KMS-11 (cell line): ENCODE measurements at regions not wholly inside any gene's neighbourhood (a gene's known extent, or its start where the extent isn't known, plus 50 kb on each side); places are given as distances from the start of the nearest gene placed in this dataset.

Source experiments
- H2AFZ ChIP-seq: fragments of 200-600 bp; sonication (generic); 2 replicates; pipeline ENCODE4 v1.6.1; 2016; ENCODE audit warnings: antibody characterized with exemption, mixed run types, low read depth
- H3K27ac ChIP-seq: fragments of 200-600 bp; sonication (generic); 2 replicates; pipeline ENCODE4 v1.6.1; 2016; ENCODE audit warnings: mild to moderate bottlenecking, mixed run types
- H3K27me3 ChIP-seq: fragments of 200-600 bp; sonication (generic); 2 replicates; pipeline ENCODE4 v1.6.1; 2017; ENCODE audit warnings: mild to moderate bottlenecking, low read depth, mixed run types, moderate library complexity; ENCODE audit not compliant: insufficient read depth
- H3K36me3 ChIP-seq: fragments of 200-600 bp; sonication (generic); 2 replicates; pipeline ENCODE4 v1.6.1; 2017; ENCODE audit warnings: mild to moderate bottlenecking, mixed run types; ENCODE audit not compliant: insufficient read depth
- H3K4me1 ChIP-seq: fragments of 200-600 bp; sonication (generic); 2 replicates; pipeline ENCODE4 v1.6.1; 2016; ENCODE audit warnings: mild to moderate bottlenecking, low read depth, mixed run types; ENCODE audit not compliant: poor library complexity, severe bottlenecking
- H3K4me2 ChIP-seq: fragments of 200-600 bp; sonication (generic); 2 replicates; pipeline ENCODE4 v1.7.0; 2016; ENCODE audit warnings: mild to moderate bottlenecking, mixed run types
- H3K4me3 ChIP-seq: fragments of 200-600 bp; sonication (generic); IDR thresholded peaks from 2 replicates; pipeline ENCODE4 v1.6.1; 2017; ENCODE audit warnings: low read depth, low read length, mixed read lengths; ENCODE audit not compliant: insufficient read depth
- H3K79me2 ChIP-seq: fragments of 200-600 bp; sonication (generic); 2 replicates; pipeline ENCODE4 v1.6.1; 2016; ENCODE audit warnings: low read depth, mixed run types; ENCODE audit not compliant: insufficient read depth
- H3K9ac ChIP-seq: fragments of 200-600 bp; sonication (generic); 2 replicates; pipeline ENCODE4 v1.6.1; 2016; ENCODE audit warnings: mild to moderate bottlenecking, mixed run types
- H4K20me1 ChIP-seq: fragments of 200-600 bp; sonication (generic); 2 replicates; pipeline ENCODE4 v1.6.1; 2016; ENCODE audit warnings: mild to moderate bottlenecking, mixed run types; ENCODE audit not compliant: insufficient read depth
- TF ChIP-seq, protein P1 (sequence below): fragments of 200-600 bp; sonication (generic); conservative IDR thresholded peaks from 2 replicates; pipeline ENCODE4 v1.6.1; 2017; ENCODE audit warnings: low read depth, mild to moderate bottlenecking, antibody characterized with exemption, low read length, moderate library complexity, mixed read lengths

DNA sequence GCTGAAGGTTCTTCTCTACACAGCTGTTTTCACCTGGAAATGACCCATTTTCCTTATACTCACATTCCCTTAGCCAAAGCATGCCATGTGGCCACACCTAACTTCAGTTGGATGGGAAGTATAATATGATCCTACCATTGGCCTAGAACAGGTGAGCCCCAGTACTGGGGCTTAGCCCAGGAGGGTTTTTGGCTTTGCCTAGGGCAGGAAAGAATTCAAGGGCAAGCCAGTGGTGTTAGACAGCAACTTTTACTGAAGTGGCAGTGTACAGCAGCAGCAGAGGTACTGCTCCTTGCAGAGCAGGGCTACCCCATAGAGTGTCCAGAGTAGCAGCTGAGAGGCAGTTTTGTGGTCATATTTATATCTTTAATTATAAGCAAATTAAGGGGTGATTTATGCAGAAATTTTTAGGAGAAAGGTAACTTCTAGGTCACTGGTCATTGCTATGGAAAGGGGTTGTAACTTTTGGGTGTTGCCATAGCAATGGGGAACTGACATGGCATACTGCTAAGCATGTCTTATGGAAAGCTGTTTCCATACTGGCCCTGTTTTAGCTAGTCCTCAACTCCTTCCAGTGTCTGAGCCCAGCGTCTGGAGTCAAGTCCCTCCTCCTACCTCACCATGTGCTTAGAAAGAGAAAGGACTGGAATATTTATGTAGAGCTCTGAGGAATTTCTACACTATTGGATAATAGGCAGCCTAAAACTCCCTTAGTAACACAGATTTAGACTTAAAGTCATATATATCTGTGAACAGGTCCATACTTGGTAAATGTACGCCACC lies 109.0 kb upstream of the DTNA start:
- TF ChIP-seq, protein P1, sequence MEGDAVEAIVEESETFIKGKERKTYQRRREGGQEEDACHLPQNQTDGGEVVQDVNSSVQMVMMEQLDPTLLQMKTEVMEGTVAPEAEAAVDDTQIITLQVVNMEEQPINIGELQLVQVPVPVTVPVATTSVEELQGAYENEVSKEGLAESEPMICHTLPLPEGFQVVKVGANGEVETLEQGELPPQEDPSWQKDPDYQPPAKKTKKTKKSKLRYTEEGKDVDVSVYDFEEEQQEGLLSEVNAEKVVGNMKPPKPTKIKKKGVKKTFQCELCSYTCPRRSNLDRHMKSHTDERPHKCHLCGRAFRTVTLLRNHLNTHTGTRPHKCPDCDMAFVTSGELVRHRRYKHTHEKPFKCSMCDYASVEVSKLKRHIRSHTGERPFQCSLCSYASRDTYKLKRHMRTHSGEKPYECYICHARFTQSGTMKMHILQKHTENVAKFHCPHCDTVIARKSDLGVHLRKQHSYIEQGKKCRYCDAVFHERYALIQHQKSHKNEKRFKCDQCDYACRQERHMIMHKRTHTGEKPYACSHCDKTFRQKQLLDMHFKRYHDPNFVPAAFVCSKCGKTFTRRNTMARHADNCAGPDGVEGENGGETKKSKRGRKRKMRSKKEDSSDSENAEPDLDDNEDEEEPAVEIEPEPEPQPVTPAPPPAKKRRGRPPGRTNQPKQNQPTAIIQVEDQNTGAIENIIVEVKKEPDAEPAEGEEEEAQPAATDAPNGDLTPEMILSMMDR: no peak
- H3K27me3 ChIP-seq: no peaks in the 10 kb centered on the region
- no peak overlapping the region for H3K9ac ChIP-seq
- H4K20me1 ChIP-seq: no peaks in the 10 kb centered on the region
- peaks cover 68% of the 10 kb centered on the region for H3K4me1 ChIP-seq
- H3K79me2 ChIP-seq: no peaks in the 10 kb centered on the region
- no peaks in the 10 kb centered on the region for H3K36me3 ChIP-seq
- no peak overlapping the region for H3K4me3 ChIP-seq
- no peak overlapping the region for H2AFZ ChIP-seq
- no peak overlapping the region for H3K4me2 ChIP-seq
- no peak overlapping the region for H3K27ac ChIP-seq

DNA sequence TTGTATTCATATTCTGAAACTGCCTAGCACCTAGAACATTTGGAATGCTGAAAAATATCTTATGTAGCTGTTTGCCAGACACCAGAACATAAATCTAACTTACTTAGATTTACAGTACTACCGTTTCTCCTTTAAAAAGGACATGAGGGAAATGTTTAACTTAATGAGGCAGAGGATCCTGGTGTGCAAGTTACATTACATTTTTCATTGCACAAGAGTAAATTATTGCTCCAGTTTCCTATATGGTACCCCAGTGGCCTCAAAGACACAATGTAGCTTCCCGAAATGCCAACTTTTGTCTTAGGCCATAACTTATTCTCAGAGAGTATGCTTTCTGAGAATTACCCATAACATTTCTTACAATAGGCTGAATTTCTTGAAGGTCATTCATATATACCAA lies 105.5 kb upstream of the DTNA start:
- peaks cover 47% of the 10 kb centered on the region for H3K4me1 ChIP-seq
- TF ChIP-seq, protein P1: no peak
- no peaks in the 10 kb centered on the region for H3K79me2 ChIP-seq
- H4K20me1 ChIP-seq: no peaks in the 10 kb centered on the region
- no peak overlapping the region for H3K4me3 ChIP-seq
- peak overlapping the region; percentile 37 for H3K4me2 ChIP-seq
- H3K9ac ChIP-seq: no peak overlapping the region
- no peak overlapping the region for H3K27ac ChIP-seq
- no peaks in the 10 kb centered on the region for H3K27me3 ChIP-seq
- no peaks in the 10 kb centered on the region for H3K36me3 ChIP-seq
- H2AFZ ChIP-seq: no peak overlapping the region

DNA sequence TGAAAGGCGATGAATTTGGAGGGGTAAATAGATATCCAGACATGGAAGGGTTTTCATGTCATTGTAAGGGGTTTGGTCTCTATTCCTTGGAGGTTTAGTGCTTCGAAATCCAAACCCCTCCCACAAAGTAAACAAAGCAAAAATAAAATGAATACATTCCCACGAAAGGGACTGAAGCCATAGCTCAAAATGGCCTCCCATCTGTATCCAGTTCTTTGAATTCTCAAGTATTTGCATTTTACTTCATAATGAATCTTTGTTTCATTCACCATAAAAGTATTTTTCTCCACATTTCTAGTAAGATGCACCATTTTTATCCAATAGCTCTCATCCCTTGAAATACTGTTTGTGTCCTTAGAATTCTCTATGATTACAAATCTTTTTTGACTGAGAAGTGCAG lies 103.2 kb upstream of the DTNA start:
- H3K27ac ChIP-seq: no peak overlapping the region
- H3K79me2 ChIP-seq: no peaks in the 10 kb centered on the region
- H3K27me3 ChIP-seq: no peaks in the 10 kb centered on the region
- no peaks in the 10 kb centered on the region for H3K36me3 ChIP-seq
- no peak overlapping the region for H2AFZ ChIP-seq
- no peak overlapping the region for H3K4me2 ChIP-seq
- H3K9ac ChIP-seq: no peak overlapping the region
- peaks cover 33% of the 10 kb centered on the region for H3K4me1 ChIP-seq
- TF ChIP-seq, protein P1: no peak
- no peak overlapping the region for H3K4me3 ChIP-seq
- no peaks in the 10 kb centered on the region for H4K20me1 ChIP-seq

DNA sequence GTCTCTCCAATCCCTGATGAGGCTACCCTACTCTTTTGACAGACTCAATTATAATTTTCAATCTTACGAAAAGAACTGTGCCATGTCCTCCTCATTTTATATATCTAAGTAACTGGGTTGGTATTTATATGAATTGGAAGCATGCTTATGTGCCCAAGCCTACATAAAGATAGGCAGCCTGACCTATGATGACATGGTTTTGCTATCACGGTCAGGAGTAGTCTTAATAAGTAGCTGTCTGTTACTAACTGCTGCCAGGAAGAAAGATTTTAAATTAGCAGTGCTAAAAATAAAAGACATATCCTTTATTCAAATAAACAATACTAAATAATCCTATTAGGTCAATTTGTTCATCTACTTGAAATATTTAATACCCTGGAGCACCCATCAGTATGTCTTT lies 102.0 kb upstream of the DTNA start:
- no peak overlapping the region for H3K27ac ChIP-seq
- peaks cover 33% of the 10 kb centered on the region for H3K4me1 ChIP-seq
- H3K9ac ChIP-seq: no peak overlapping the region
- H3K27me3 ChIP-seq: no peaks in the 10 kb centered on the region
- H4K20me1 ChIP-seq: no peaks in the 10 kb centered on the region
- H3K4me2 ChIP-seq: no peak overlapping the region
- TF ChIP-seq, protein P1: no peak
- no peak overlapping the region for H3K4me3 ChIP-seq
- H2AFZ ChIP-seq: no peak overlapping the region
- H3K36me3 ChIP-seq: no peaks in the 10 kb centered on the region
- H3K79me2 ChIP-seq: no peaks in the 10 kb centered on the region
